ENCODE measurements at regions not wholly inside any gene's neighbourhood (a gene's known extent, or its start where the extent isn't known, plus 50 kb on each side); places are given as distances from the start of the nearest gene placed in this dataset.

DNA sequence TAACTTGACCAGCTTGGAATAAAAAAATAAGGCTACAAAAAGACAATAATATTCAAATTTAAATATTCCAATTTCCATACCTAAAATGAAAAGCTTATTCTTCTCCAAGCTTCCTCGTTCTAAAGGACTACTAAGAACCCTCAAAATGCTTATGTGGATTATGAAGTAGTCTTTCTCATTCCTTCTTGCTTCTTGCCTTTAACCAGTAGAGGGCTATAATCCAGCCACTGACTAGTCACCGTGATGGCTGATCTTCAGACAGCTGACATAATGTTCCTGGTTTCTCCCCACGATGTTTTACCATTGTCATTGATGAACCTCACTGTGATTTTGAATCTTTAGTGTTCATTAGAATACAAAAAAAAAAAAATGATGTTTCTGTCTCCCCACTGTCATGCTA, 515.3 kb downstream of the TLE1 start:
- DNase-seq, result no peak

DNA sequence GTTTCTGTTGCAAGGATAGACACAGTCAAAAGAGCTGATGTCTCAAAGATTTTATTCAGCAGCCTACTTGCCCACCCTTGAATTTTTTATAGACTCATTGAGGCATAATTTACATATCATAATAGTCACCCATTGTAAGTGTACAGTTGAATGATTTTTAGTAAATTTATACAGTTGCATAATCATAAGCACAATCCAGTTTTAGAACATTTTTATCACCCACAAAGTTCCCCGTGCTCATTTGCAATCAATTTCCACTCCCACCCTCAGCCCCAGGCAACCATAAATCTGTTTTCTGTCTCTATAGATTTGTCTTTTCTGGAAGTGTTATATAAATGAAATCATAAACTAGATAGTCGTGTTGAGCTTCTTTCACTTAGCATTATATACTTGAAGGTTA, 517.7 kb downstream of the TLE1 start:
- DNase-seq, result no peak

DNA sequence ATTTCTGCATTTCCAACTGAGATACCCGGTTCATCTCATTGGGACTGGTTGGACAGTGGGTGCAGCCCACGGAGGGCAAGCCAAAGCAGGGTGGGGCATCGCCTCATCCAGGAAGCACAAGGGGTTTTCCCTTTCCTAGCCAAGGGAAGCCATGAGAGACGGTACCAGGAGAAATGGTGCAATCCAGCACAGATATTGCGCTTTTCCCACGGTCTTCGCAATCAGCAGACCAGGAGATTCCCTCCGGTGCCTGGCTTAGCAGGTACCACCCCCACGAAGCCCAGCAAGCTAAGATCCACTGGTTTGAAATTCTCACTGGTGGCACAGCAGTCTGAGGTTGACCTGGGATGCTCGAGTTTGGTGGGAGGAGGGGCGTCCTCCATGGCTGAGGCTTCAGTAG, 527.0 kb downstream of the TLE1 start:
- no peak for DNase-seq

DNA sequence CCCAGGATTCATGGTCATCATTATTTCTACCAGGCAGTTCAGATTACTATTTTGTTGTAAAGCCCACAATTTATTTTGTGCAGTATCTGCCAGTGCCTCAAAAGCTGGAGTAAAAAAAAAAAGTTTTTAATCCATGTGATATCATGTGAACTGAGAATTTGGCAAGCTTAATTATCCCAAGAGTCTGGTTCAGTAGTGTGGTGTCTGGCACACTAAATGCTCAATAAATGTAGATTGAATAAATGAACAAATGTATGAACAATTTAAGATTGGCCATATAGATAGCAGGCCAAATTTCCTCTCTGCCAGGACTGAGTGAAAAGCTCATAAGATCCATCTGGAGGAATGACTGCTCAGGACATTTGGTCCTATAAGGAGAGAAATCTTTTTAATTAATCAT, 533.0 kb downstream of the TLE1 start:
- no peak for DNase-seq

DNA sequence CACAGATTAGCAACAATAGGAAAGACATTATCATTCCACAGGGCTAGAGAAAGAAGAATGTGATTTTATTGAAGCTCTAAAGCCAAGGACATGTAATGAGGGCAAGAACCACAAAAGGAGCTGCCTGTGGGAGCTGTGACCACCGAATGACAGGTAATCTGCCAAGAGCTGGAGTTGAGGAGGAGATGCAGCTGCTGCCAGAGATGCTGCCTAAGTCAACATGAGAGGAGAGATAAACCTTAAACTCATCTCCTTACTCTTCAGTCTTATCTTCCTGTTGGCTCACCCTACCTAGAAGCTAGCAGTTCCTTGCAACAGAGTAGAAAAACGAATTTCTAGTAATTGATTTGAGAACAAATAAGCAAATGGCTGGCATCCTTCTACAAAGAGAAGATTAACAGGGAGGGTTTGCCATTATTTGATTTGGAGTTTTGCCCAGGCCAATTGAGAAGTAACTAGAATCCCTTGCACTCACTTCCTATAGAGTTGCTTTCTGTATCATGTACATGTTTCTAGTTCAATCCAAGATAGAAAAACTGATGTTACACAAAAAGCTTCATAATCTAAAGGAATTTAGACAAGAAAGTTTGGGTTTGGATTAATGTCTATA, 539.2 kb downstream of the TLE1 start:
- no peak for DNase-seq

DNA sequence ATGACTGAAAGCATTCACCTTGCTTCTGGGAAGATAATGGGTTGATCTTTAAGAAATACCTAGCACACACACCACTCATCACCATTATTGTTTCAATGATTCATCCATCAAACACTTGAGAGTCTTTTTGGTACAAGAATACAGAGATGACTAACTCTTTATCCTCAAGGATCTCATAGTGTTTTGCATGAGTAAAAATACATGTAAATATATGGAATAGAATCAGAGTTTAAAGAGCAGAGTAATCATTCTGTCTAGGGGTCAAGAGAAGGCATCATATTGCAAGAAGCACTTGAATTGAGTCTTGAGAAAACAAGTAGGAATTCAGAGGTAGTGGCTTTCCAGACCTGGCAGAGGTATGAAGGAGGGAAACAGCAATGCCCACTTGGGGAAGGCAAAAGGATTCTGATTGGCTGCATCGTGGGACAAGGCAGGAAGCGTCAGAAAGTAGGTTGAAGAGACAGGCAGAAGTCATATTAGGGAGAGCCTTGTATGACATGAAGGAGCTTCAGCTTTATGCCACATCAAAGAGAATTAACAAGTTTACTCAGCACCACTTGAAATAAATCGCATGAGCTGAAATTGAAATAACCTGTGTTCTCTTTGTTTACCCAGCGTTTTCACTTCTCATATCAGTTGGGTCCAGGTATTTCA, 542.5 kb downstream of the TLE1 start:
- no peak for DNase-seq

DNA sequence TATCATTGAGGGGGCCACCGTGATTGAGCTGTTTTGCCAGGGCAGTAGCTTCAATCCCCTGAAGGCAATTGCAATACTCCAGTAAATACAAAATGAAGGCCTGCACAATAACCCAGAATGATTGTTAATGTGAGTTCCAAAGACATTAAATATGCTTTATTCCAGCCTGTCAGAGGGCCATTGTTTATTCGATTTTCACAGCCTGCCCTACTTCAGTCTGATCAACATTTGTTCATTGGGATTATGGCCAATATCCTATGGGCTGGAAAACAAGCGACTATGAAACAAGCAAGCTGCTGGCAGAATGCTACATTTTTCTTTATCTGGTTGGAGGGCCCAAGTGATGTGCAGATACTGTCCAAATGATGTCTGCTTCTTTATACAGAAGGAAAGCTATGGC, 543.1 kb downstream of the TLE1 start:
- DNase-seq, result no peak

DNA sequence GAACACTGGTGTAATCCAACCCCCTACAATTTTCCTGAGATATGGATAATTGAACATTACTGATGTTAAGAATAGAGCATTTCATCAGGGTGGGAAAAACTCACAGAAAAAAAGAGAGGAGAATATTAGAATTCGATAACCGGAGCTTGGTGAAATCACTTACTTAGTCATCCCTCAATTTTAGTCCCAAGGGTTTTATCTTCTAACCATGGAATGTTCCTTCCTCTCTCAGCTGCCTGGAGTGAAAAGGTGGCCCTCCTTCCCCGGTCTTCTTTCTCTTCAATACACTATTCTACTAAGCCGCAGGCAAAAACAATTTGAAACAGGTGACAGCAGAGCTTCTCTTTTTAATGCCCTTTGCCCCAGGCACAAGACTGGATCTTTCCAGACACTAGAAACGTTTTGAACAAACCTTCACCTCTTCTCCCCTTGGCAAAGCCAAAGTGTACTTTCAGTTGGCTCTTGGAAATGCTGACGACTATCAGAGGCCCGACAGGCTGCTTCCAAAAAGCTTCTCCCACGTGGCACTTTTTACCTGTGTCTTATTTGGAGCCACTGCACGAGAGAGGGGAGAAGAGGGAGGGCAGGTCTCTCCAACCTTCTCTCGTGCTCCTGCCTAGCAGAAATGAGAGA, 543.9 kb downstream of the TLE1 start:
- DNase-seq, result no peak

DNA sequence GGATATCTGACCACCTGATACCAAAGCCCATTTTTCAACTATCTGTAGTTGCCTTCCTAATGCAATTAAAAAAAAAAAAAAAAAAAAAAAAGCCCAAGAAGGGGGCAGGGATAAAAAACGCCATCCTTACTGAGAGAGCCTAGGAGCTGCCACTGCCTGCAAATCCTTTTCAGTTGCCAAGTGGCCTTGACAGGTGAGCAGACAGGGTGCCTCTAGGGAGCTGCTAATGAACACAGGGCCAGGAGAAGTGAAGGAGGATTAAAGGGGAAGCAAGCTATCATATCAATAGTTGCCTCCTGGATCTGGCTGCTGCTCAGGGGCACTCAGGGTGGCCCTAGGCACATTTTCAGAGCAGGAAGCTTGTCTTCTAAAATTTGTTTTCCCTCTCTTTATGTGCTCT, 547.4 kb downstream of the TLE1 start:
- DNase-seq, result no peak

DNA sequence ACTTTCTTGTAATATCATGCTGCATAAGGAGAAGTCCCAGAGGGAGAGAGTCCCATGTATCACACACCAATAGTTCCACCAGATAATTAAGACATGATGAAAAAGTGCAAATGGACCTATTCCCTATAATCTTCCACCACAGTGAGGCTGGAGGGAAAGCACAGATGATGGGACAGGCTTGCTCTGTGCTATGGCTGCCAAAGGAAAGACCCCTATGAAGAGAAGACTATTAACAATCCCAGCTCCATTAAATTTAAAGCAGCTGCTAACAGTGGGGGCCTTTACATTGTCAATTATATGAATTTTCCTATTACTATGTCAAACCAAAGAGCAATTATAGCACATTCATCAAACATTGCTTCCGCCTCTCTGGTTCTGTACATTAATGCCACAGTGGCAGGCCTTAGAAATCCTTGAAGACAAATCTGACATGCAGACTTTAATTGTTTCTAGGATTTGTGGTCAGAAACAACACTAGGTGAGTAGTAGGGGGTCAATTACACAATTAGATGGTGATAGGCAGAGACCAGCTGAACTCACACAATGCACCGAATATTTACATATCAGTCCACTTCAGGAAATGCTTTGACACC, 551.3 kb downstream of the TLE1 start:
- DNase-seq, result no peak

DNA sequence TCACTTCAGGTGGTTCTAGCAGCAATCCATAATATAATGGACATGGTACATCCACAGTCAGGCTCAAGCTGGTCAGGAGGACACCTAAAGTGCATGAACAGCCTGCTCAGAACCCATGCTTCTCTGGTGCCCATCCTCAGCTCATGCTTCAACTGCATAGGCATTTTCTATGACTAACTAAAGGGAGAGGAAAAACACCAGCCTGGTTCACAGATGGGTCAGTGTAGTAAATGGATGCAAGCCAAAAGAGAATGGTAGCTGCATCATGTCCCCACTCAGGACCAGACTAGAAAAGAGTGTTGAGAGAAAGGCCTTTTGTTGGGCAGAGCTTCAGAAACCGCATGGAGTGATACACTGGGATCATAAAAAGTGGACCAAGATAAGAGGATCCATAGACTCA, 556.6 kb downstream of the TLE1 start:
- no peak for DNase-seq

DNA sequence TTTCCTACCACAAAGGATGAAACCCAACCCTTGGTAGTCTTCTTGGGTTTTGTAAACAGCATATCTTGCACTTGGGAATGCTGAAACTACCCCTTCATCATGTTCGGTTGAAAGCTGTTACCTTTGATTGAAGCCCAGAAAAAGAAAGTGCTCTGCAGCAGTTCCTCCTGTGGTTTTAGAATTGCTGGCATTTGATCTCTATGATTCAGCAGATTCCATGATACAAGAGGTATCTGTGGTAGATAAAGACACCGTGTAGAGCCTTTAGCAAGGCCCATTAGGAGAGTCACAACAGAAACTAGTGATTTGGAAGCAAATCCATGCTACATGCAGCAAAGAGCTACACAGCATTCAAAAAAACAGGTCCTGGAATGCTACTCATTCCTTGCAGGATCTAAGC, 557.0 kb downstream of the TLE1 start:
- DNase-seq, result no peak

DNA sequence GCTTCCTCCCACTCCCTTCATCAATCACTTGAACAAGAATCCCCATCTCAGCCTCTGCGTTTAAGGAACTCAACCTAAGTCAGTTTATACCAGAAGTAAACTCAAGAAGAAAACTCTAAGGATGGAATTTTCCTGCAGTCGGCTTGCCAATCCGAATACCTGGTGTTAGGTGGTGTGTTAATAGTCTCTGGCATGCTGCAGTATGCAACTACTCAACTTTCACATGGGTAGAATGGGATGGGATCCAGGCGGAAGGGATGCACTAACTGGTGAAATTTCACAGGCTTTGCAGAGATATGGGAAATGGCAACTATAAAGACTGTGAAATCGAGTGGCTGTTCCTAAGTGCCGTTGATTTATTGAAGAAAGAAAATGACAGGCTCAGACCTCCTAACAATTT, 560.6 kb downstream of the TLE1 start:
- DNase-seq, result no peak

DNA sequence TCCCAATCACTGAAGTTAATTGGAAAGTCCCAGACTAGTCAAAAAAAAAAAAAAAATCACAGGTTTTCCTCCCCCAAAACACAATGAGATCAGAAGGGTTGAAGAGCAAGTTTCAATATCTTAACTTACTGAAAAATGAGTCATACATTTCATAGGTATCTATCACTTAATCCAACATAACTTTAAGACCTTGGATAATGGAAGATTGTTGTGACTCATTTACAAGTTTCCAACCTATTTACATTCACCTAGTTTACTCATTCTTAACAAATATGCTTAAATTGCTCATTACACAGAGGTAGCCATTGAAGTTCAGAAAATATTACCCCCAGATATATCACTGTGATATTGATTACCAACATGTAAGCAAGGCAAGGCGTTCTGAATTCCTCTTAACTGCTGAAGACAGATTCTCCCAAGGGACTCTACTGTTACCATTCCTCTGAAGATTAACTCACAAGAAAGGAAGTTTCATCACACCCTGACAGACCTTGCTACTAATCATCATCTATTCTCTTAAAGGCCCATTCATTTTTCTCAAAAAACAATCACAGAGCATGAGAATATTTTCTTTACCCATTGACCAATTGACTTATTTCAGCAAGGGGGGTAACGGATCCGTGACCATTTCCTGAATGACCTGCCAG, 563.8 kb downstream of the TLE1 start:
- DNase-seq, result no peak

DNA sequence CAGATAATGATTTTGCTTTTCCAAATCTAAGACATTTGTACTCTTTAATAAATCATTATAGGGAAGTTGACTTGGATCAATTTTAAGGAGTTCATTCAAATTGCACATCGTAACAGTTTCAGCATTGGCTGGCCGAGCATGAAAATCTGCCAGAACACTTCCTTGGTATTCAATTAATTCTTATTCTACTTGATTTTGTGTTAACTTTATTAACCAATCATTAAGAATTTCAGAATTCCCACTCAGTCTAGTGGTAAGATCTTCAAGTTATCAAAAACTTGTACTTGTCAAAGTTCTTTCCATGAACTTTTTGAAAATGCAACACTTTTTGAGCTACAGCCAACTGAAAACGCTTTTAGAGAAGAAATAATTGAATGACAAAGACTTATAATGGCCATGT, 565.8 kb downstream of the TLE1 start:
- DNase-seq, result no peak

DNA sequence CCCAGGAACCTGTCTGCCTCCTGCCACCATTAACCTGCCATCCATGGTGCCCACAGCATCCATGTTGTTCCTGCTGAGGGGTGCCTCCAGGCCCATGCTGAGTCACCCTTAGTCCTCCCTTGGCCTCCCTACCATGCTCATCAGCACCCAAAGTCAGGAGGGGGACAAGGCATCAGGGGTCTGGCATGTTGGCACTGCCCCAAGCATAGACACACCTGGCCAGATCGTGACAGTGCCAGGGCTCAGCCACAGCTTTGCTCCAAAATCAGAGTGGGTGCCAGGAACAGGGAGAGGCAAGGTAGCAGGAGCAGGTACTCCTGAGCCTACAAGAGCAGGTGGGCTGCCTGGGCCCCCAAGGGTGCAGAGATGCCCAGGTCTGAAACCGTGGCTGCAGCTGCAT, 566.6 kb downstream of the TLE1 start:
- DNase-seq, result no peak

DNA sequence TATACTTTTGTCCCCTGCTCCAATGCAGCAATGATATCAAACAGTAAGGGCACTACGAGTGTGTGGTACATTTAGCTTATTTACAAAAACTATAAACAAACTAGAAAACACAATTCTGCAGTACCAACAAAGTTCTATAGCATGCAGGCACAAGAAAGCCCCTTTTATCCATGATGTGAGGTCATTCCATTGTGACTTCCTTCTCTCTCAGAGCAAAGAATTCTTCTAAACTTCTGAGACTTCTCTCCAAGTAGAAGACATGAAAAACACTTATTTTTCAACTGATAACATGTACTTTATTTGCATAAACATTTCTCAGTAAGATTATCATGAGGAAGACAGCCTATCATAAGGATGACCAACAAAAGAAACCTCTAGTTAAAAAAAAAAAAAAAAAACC, 569.8 kb downstream of the TLE1 start:
- DNase-seq, result no peak

DNA sequence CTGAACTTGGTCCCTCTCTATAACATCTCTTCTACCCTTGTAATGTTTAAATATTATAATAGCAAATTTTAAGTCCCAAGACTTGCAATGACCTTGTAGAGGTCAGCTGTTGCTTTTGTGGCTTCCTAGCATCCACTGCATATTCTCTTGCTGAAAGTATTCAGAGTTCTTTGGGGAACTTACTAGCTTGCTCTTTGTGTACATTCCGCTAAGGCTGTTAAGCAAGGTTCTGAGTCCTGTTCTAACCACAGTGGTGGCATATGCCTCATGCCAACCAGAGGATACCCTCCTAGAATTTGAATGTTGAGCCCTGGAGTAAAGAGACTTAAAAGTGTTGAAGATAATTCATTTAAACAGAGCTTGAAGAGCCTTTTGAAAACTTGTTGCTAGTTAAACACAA, 570.9 kb downstream of the TLE1 start:
- DNase-seq, result no peak

DNA sequence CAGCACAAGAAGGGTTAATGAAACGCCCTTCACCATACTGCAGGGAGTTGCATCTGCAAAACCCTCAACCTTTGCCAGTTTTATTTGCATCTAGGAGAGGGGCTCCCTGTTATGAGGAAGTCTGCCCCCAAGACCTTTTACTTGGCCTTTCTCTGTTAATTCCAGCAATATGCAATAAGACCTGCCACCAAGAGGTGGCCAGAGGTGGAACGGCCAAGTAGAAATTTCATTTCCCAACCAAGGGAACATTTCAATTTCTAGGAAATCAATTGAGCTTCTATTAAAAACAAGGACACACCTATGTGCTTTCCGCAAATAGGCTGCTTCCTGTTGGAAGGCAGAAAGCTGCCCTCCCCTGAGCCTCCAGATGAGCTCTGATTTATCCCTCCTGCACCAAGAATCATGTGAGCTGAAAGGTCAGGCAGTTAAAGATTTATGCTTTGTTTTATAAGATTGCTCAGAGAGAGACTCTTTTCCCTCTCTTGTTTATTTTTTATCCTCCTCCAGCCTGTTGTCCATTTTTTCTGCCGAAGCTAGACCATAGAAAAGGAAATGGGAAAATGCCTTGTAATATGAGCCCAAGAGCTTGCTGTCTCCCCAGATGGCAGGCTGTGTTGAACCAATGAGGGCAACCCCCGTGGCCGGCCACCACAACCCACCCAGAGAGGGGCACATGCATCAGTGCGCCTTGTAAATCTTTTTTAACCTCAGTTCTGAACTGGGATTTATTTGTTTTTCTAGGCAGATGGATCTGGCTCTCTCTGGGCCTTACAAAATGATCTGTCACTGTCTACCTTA, 572.8 kb downstream of the TLE1 start:
- no peak for DNase-seq

DNA sequence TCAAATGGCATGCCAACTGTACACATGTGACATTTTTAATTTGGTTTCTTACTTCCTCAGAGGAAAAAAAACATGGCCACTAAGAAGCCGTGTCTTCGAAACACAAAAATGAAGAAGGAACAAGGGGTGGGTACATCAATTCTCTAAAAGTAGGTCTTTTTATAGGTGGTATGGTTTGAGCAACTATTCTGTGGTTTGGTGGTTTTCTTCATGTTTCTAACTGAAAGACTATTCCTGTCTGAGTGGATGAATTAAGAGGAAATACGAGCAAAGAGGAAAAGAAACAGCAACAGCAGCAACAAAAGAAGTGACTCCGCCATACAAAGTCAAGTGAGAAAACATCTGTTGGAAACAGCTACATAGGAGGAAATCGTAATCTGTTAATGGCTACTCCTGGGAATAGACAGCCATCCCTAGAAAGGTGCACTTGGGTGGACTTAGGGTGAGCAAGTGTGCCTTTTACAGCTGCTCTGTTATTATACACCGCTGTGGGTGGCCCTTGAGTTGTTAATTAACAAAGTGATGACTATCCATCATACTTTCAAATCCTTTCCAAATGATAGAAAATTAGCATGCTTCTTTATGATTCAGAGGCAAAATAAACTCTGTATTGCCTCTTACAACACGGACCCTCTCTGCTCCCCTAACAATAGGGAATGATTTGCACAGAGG, 575.8 kb downstream of the TLE1 start:
- no peak for DNase-seq

DNA sequence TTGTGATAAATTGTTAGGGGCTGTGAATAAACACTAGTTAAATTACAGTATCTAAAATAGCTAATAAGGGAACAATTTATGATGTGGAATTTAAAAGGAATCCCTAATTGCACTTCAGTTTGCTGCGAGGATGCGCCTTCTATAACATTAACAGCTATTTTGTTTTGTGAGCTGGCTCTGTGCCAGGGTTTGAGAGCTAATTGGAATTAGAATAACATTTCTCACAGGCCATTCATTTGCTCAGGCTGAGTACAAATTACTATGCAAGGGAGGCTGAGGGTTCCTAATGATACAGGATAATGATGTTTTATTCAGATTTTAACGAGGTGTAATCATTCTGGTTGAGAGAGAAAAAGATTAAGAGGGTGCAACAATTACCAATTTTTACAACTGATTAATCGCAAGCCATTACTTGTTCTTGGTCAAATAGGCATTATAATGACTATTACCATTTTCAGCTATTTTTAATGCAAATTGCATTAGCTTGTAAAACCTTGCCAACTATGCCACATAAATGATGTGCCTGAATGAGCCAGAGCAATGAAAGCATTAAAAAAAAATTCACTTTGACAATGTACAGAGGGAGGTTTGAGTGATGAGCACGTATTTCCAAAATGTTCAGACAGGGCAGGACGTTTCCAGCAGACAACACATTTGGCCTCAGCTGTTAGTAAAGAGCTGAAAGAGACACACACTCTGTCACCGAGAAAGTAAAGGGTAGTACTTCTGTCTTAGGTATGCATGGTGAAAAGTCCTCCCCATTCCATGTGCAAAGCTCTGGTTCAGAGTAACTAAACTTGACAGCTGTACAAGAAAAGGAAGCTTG, 576.5 kb downstream of the TLE1 start:
- no peak for DNase-seq
